Adrenal gland (tissue), 9 donors: ENCODE measurements at regions not wholly inside any gene's neighbourhood (a gene's known extent, or its start where the extent isn't known, plus 50 kb on each side); places are given as distances from the start of the nearest gene placed in this dataset.

Source experiments
- DNase-seq, 7 donors: peaks; one replicate each; pipeline ENCODE4 v3.0.0-alpha.2; 2019 to 2020
- H3K27ac ChIP-seq, 5 donors: fragments of 200-600 bp; sonication (generic) in 4 of 5; 1 replicate in 3 of 5; 2 replicates in 2 of 5; pipeline versions ENCODE4 v1.5.1 to v1.8.0; 2016 to 2020; ENCODE audit warnings: mild to moderate bottlenecking in 1 of 5
- H3K27me3 ChIP-seq: fragments of 200-600 bp; 2 replicates; pipeline ENCODE4 v1.8.0; 2021
- H3K36me3 ChIP-seq, 2 donors: fragments of 200-600 bp; replicated peaks in 1 of 2; 1 replicate in 1 of 2; 2 replicates in 1 of 2; pipeline versions ENCODE4 v1.5.1 to v1.8.0; 2018 to 2022
- H3K4me1 ChIP-seq, 2 donors: fragments of 200-600 bp; replicated peaks in 1 of 2; 1 replicate in 1 of 2; 2 replicates in 1 of 2; pipeline versions ENCODE4 v1.5.1 to v1.8.0; 2018 to 2021
- H3K4me3 ChIP-seq, 4 donors: fragments of 200-600 bp; sonication (generic) in 3 of 4; one replicate each; pipeline ENCODE4 v1.5.1; 2016 to 2018
- H3K9me3 ChIP-seq, 3 donors: fragments of 200-600 bp; sonication (generic) in 1 of 3; replicated peaks in 1 of 3; 1 replicate in 2 of 3; 2 replicates in 1 of 3; pipeline versions ENCODE4 v1.5.1 to v1.8.0; 2016 to 2021
- CTCF ChIP-seq, 6 experiments: fragments of 450-650 bp in 4 of 6; fragments of 200-600 bp in 2 of 6; sonication (generic) in 1 of 6; IDR thresholded peaks; 1 replicate in 5 of 6; 2 replicates in 1 of 6; pipeline versions ENCODE4 v1.5.1 to v1.8.0; 2016 to 2021; ENCODE audit warnings: antibody characterized with exemption in 6 of 6, mild to moderate bottlenecking in 2 of 6, moderate library complexity in 1 of 6
- POLR2A ChIP-seq, 2 donors: fragments of 450-650 bp; IDR thresholded peaks; one replicate each; pipeline ENCODE4 v1.6.1; 2017; ENCODE audit warnings: antibody characterized with exemption in 2 of 2, mild to moderate bottlenecking in 2 of 2, moderate library complexity in 1 of 2
- WGBS, 4 donors: extraction: QIAGEN DNeasy Blood & Tissue Kit in 2 of 4; methylation state at CpG; one replicate each; pipeline versions ENCODE4 v1.1.5 to v1.1.7; 2013 to 2017; 5-methylcytosine and 5-hydroxymethylcytosine counted together
- intact Hi-C, 2 donors: fragments of 100-400 bp; cut with DNase I; formaldehyde crosslinking; loops; one replicate each; pipeline versions ENCODE4 v1.14.1 to v1.15.0; 2022 to 2023
- donor health status: healthy with polysubstance abuse.
- donor health status: Bipolar disorder and iron deficiency.
- donor health status: DM: yes; HTN: yes; CAD: no.
- donor health status: DM: no; HTN: no; CAD: no.
- donor health status: DM: no; HTN: no; CAD: no.

- no peaks in the 10 kb centered on the region for H3K9me3 ChIP-seq
- WGBS, 4 donors: 79 to 84% (median 83%) methylated on average over 11 to 12 of the region's 12 CpGs
- H3K4me3 ChIP-seq: no peak overlapping the region
- no peaks in the 10 kb centered on the region for H3K36me3 ChIP-seq
- no peak overlapping the region for H3K27ac ChIP-seq
- H3K4me1 ChIP-seq: no peaks in the 10 kb centered on the region
- DNase-seq: no peak
- H3K27me3 ChIP-seq: no peaks in the 10 kb centered on the region
- intact Hi-C loops: no loop called here
- TF ChIP-seq POLR2A (IDR thresholded peaks at IDR 0.05) (no peak), CTCF (IDR thresholded peaks at IDR 0.05) (no peak)
These were observed 84.3 kb downstream of the TEX29 start for GRCh38 chr13:111404746-111405145.

GRCh38 chr13:111406636-111407035 is 86.2 kb downstream of the TEX29 start:
- no peaks in the 10 kb centered on the region for H3K9me3 ChIP-seq

GRCh38 chr13:111407381-111408131 is 87.1 kb downstream of the TEX29 start:
- peak in 1 of 7 donors; percentile 5 for DNase-seq
- H3K27ac ChIP-seq: no peak overlapping the region
- H3K4me1 ChIP-seq: no peaks in the 10 kb centered on the region
- intact Hi-C loops: no loop called here
- H3K27me3 ChIP-seq: peaks cover 8% of the 10 kb centered on the region
- H3K9me3 ChIP-seq: no peaks in the 10 kb centered on the region
- TF ChIP-seq POLR2A (IDR thresholded peaks at IDR 0.05): no peak
- no peak for TF ChIP-seq CTCF (IDR thresholded peaks at IDR 0.05)
- H3K4me3 ChIP-seq: no peak overlapping the region
- WGBS, 4 donors: 74 to 83% (median 78%) methylated on average over 18 to 23 of the region's 23 CpGs
- no peaks in the 10 kb centered on the region for H3K36me3 ChIP-seq

More at GRCh38 chr13:111406636-111407035, 86.2 kb downstream of the TEX29 start:
- H3K4me1 ChIP-seq: no peaks in the 10 kb centered on the region
- no peaks in the 10 kb centered on the region for H3K36me3 ChIP-seq
- 52 to 63% (median 57%) methylated on average over 3 of the region's 3 CpGs for WGBS, 4 donors
- no peak for DNase-seq
- TF ChIP-seq CTCF (IDR thresholded peaks at IDR 0.05) (no peak), POLR2A (IDR thresholded peaks at IDR 0.05) (no peak)
- H3K27ac ChIP-seq: no peak overlapping the region
- no peak overlapping the region for H3K4me3 ChIP-seq
- intact Hi-C loops: no loop called here
- H3K27me3 ChIP-seq: no peaks in the 10 kb centered on the region

GRCh38 chr13:111409413-111409812 is 89.0 kb downstream of the TEX29 start:
- TF ChIP-seq CTCF (IDR thresholded peaks at IDR 0.05) (no peak), POLR2A (IDR thresholded peaks at IDR 0.05) (no peak)
- WGBS, 4 donors: 69 to 78% (median 73%) methylated on average over 10 of the region's 10 CpGs
- intact Hi-C loops: no loop called here
- no peak overlapping the region for H3K4me3 ChIP-seq
- no peak for DNase-seq
- H3K27ac ChIP-seq: no peak overlapping the region
- H3K9me3 ChIP-seq: no peaks in the 10 kb centered on the region
- no peaks in the 10 kb centered on the region for H3K4me1 ChIP-seq
- H3K27me3 ChIP-seq: peaks cover 8% of the 10 kb centered on the region
- no peaks in the 10 kb centered on the region for H3K36me3 ChIP-seq
